ENCODE measurements at regions not wholly inside any gene's neighbourhood (a gene's known extent, or its start where the extent isn't known, plus 50 kb on each side); places are given as distances from the start of the nearest gene placed in this dataset.

DNA sequence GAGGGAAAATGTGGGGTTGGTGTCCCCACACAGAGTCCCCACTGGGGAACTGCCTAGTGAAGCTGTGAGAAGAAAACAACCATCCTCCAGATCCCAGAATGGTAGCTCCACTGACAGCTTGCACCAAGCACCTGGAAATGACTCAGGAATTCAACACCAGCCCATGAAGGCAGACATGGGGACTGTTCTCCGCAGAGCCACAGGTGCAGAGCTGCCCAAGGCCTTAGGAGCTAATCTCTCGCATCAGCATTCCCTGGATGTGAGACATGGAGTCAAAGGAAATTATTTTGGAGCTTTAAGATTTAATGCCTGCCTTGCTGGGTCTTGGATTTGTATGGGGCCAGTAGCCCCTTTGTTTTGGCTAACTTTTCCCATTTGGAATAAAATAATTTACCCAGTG is 367.9 kb downstream of the FAM133A start:
- TF ChIP-seq, protein P1, sequence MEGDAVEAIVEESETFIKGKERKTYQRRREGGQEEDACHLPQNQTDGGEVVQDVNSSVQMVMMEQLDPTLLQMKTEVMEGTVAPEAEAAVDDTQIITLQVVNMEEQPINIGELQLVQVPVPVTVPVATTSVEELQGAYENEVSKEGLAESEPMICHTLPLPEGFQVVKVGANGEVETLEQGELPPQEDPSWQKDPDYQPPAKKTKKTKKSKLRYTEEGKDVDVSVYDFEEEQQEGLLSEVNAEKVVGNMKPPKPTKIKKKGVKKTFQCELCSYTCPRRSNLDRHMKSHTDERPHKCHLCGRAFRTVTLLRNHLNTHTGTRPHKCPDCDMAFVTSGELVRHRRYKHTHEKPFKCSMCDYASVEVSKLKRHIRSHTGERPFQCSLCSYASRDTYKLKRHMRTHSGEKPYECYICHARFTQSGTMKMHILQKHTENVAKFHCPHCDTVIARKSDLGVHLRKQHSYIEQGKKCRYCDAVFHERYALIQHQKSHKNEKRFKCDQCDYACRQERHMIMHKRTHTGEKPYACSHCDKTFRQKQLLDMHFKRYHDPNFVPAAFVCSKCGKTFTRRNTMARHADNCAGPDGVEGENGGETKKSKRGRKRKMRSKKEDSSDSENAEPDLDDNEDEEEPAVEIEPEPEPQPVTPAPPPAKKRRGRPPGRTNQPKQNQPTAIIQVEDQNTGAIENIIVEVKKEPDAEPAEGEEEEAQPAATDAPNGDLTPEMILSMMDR (conservative IDR thresholded peaks at IDR 0.05 in 1 of 2, IDR thresholded peaks at IDR 0.05 in 1 of 2; ENCODE audit: extremely low read depth in 1 of 2, insufficient read depth in 1 of 2, low read depth in 1 of 2, low read length in 2 of 2) = no peak
- no peak for TF ChIP-seq EZH2 (IDR thresholded peaks at IDR 0.05; ENCODE audit: borderline replicate concordance, low read length)
